Natural killer cell (primary cell): ENCODE measurements at regions not wholly inside any gene's neighbourhood (a gene's known extent, or its start where the extent isn't known, plus 50 kb on each side); places are given as distances from the start of the nearest gene placed in this dataset.

Source experiments
- ATAC-seq, 3 donors: fragments of 150-1000 bp in 2 of 3; fragments of 200-7000 bp in 1 of 3; cut with Tn5 transposase; 1 replicate in 1 of 3; 2 replicates in 2 of 3; pipeline ENCODE4 v1.10.0; 2021; ENCODE audit warnings: mild to moderate bottlenecking in 2 of 3, moderate library complexity in 2 of 3
- DNase-seq, 2 donors: peaks; one replicate each; pipeline versions ENCODE4 v3.0.0 to v3.0.0-alpha.2; 2013 to 2021; ENCODE audit warnings: mixed read lengths in 1 of 2
- H3K27ac ChIP-seq: one replicate; pipeline ENCODE4 v1.5.1; 2013; ENCODE audit warnings: mild to moderate bottlenecking, low read length
- H3K27me3 ChIP-seq: one replicate; pipeline ENCODE4 v1.6.1; 2013; ENCODE audit warnings: low read length; ENCODE audit not compliant: control insufficient read depth, insufficient read depth
- H3K36me3 ChIP-seq: one replicate; pipeline ENCODE4 v1.6.1; 2013; ENCODE audit warnings: low read length; ENCODE audit not compliant: control insufficient read depth, insufficient read depth
- H3K4me1 ChIP-seq: one replicate; pipeline ENCODE4 v1.6.1; 2013; ENCODE audit warnings: low read length; ENCODE audit not compliant: control insufficient read depth, insufficient read depth
- H3K4me3 ChIP-seq: one replicate; pipeline ENCODE4 v1.5.1; 2013; ENCODE audit warnings: low read length
- H3K9me3 ChIP-seq: one replicate; pipeline ENCODE4 v1.6.1; 2013; ENCODE audit warnings: low read length; ENCODE audit not compliant: control insufficient read depth, insufficient read depth
- H3K27ac Mint-ChIP-seq, 2 donors: one replicate each; pipeline ENCODE4 v1.8.0; 2022; ENCODE audit warnings: mild to moderate bottlenecking in 2 of 2, mixed read lengths in 2 of 2, moderate library complexity in 1 of 2
- H3K27me3 Mint-ChIP-seq, 2 donors: one replicate each; pipeline ENCODE4 v1.8.0; 2022; ENCODE audit warnings: low read depth in 2 of 2, mixed read lengths in 2 of 2
- H3K36me3 Mint-ChIP-seq: one replicate; pipeline ENCODE4 v1.8.0; 2022; ENCODE audit warnings: mixed read lengths
- H3K4me1 Mint-ChIP-seq, 2 donors: one replicate each; pipeline ENCODE4 v1.8.0; 2022; ENCODE audit warnings: mixed read lengths in 2 of 2
- H3K4me3 Mint-ChIP-seq: one replicate; pipeline ENCODE4 v1.8.0; 2022; ENCODE audit warnings: mild to moderate bottlenecking, moderate library complexity, mixed read lengths
- H3K9me3 Mint-ChIP-seq, 2 donors: one replicate each; pipeline ENCODE4 v1.8.0; 2022; ENCODE audit warnings: mixed read lengths in 2 of 2
- CTCF ChIP-seq: fragments of 200-600 bp; IDR thresholded peaks from one replicate; pipeline ENCODE4 v1.8.0; 2022; ENCODE audit warnings: antibody characterized with exemption
- WGBS: methylation state at CpG from one replicate; pipeline ENCODE4 v1.1.7; 2013; ENCODE audit warnings: missing lambda C conversion rate; ENCODE audit not compliant: insufficient coverage; 5-methylcytosine and 5-hydroxymethylcytosine counted together
- intact Hi-C: fragments of 100-400 bp; cut with micrococcal nuclease; formaldehyde crosslinking; loops from one replicate; pipeline ENCODE4 v1.14.2; 2022

- no peaks in the 10 kb centered on the region for H3K9me3 ChIP-seq
- no peaks in the 10 kb centered on the region for H3K4me1 Mint-ChIP-seq
- peaks cover 21 to 30% of the 10 kb centered on the region in 2 donors for H3K27me3 Mint-ChIP-seq
- H3K4me1 ChIP-seq, result no peaks in the 10 kb centered on the region
- H3K9me3 Mint-ChIP-seq, result no peaks in the 10 kb centered on the region
- H3K4me3 Mint-ChIP-seq, result no peak overlapping the region
- no peak overlapping the region for H3K27ac ChIP-seq
- no peak for ATAC-seq
- H3K4me3 ChIP-seq, result no peak overlapping the region
- no peaks in the 10 kb centered on the region for H3K36me3 Mint-ChIP-seq
- TF ChIP-seq CTCF, result no peak
- WGBS, result 87% methylated on average over 3 of the region's 3 CpGs
- DNase-seq, result no peak
- H3K36me3 ChIP-seq, result no peaks in the 10 kb centered on the region
- no peak overlapping the region for H3K27ac Mint-ChIP-seq
- intact Hi-C loops, result no loop called here
- no peaks in the 10 kb centered on the region for H3K27me3 ChIP-seq
These were observed 313.6 kb upstream of the NPVF start for GRCh38 chr7:25541877-25542276.

- Histone ChIP-seq H3K4me3 (no peak overlapping the region), H3K4me1 (no peaks in the 10 kb centered on the region), H3K27me3 (no peaks in the 10 kb centered on the region), H3K9me3 (no peaks in the 10 kb centered on the region), H3K27ac (no peak overlapping the region), H3K36me3 (no peaks in the 10 kb centered on the region)
- no peaks in the 10 kb centered on the region for H3K36me3 Mint-ChIP-seq
- 92% methylated on average over 7 of the region's 7 CpGs for WGBS
- H3K27me3 Mint-ChIP-seq, result peaks cover 21 to 25% of the 10 kb centered on the region in 2 donors
- H3K9me3 Mint-ChIP-seq, result no peaks in the 10 kb centered on the region
- H3K4me1 Mint-ChIP-seq, result no peaks in the 10 kb centered on the region
- DNase-seq (no peak), ATAC-seq (no peak)
- no peak overlapping the region for H3K27ac Mint-ChIP-seq
- H3K4me3 Mint-ChIP-seq, result no peak overlapping the region
- no peak for TF ChIP-seq CTCF
- intact Hi-C loops, result no loop called here
These were observed 314.9 kb upstream of the NPVF start for GRCh38 chr7:25543210-25543609.

GRCh38 chr7:25543798-25544197 is 315.5 kb upstream of the NPVF start:
- Mint-ChIP-seq H3K4me3 (no peak overlapping the region), H3K4me1 (no peaks in the 10 kb centered on the region), H3K27me3 (peaks cover 20 to 23% of the 10 kb centered on the region in 2 donors), H3K36me3 (no peaks in the 10 kb centered on the region), H3K9me3 (no peaks in the 10 kb centered on the region), H3K27ac (no peak overlapping the region)
- H3K4me3 ChIP-seq, result no peak overlapping the region
- TF ChIP-seq CTCF, result no peak
- no peak overlapping the region for H3K27ac ChIP-seq
- H3K9me3 ChIP-seq, result no peaks in the 10 kb centered on the region
- ATAC-seq (no peak), DNase-seq (no peak)
- intact Hi-C loops, result no loop called here
- no peaks in the 10 kb centered on the region for H3K36me3 ChIP-seq
- no peaks in the 10 kb centered on the region for H3K4me1 ChIP-seq
- H3K27me3 ChIP-seq, result no peaks in the 10 kb centered on the region
- WGBS, result 71% methylated on average over 1 of the region's 2 CpGs

- Mint-ChIP-seq H3K36me3 (no peaks in the 10 kb centered on the region), H3K27ac (no peak overlapping the region), H3K27me3 (peaks cover 16 to 20% of the 10 kb centered on the region in 2 donors), H3K4me3 (no peak overlapping the region), H3K9me3 (no peaks in the 10 kb centered on the region), H3K4me1 (no peaks in the 10 kb centered on the region)
- Histone ChIP-seq H3K4me3 (no peak overlapping the region), H3K9me3 (no peaks in the 10 kb centered on the region), H3K27ac (no peak overlapping the region), H3K36me3 (no peaks in the 10 kb centered on the region), H3K27me3 (no peaks in the 10 kb centered on the region), H3K4me1 (no peaks in the 10 kb centered on the region)
- no peak for ATAC-seq
- WGBS, result 90% methylated on average over 5 of the region's 5 CpGs
- intact Hi-C loops, result no loop called here
- no peak for DNase-seq
- no peak for TF ChIP-seq CTCF
These were observed 316.0 kb upstream of the NPVF start for GRCh38 chr7:25544254-25544653.
